Lung (tissue), 11 donors: ENCODE measurements at regions not wholly inside any gene's neighbourhood (a gene's known extent, or its start where the extent isn't known, plus 50 kb on each side); places are given as distances from the start of the nearest gene placed in this dataset.

Experiments used
- ATAC-seq: fragments of 200-7000 bp; cut with Tn5 transposase; one replicate; pipeline ENCODE4 v1.9.1; 2020; ENCODE audit warnings: moderate number of reproducible peaks; ENCODE audit not compliant: insufficient read depth, low FRiP score
- DNase-seq, 3 donors: peaks; one replicate each; pipeline ENCODE4 v3.0.0-alpha.2; 2013 to 2017
- H3K27ac ChIP-seq, 2 donors: one replicate each; pipeline ENCODE4 v1.5.1; 2013; ENCODE audit warnings: mild to moderate bottlenecking in 2 of 2, moderate library complexity in 2 of 2, control low read depth in 1 of 2, inconsistent platforms in 1 of 2, low read depth in 1 of 2, low read length in 1 of 2
- H3K27me3 ChIP-seq, 3 donors: one replicate each; pipeline ENCODE4 v1.5.1; 2013; ENCODE audit warnings: low read length in 2 of 3; ENCODE audit not compliant: control insufficient read depth in 3 of 3, insufficient read depth in 3 of 3
- H3K36me3 ChIP-seq, 4 donors: one replicate each; pipeline ENCODE4 v1.5.1; 2013; ENCODE audit warnings: low read length in 4 of 4, mild to moderate bottlenecking in 1 of 4, moderate library complexity in 1 of 4; ENCODE audit not compliant: control insufficient read depth in 4 of 4, insufficient read depth in 4 of 4
- H3K4me1 ChIP-seq, 5 donors: one replicate each; pipeline ENCODE4 v1.5.1; 2013; ENCODE audit warnings: low read length in 5 of 5, mild to moderate bottlenecking in 2 of 5, moderate library complexity in 1 of 5; ENCODE audit not compliant: control insufficient read depth in 5 of 5, insufficient read depth in 5 of 5
- H3K4me3 ChIP-seq: one replicate; pipeline ENCODE4 v1.5.1; 2013; ENCODE audit warnings: mild to moderate bottlenecking, control low read depth, moderate library complexity
- H3K9ac ChIP-seq, 2 donors: one replicate each; pipeline ENCODE4 v1.5.1; 2013; ENCODE audit warnings: low read length in 2 of 2, control low read depth in 1 of 2; ENCODE audit not compliant: insufficient read depth in 1 of 2
- H3K9me3 ChIP-seq, 4 donors: one replicate each; pipeline ENCODE4 v1.5.1; 2013; ENCODE audit warnings: low read length in 3 of 4, mild to moderate bottlenecking in 1 of 4, moderate library complexity in 1 of 4; ENCODE audit not compliant: control insufficient read depth in 4 of 4, insufficient read depth in 3 of 4
- CTCF ChIP-seq: IDR thresholded peaks from 2 replicates; pipeline ENCODE4 v1.5.1; 2012; ENCODE audit warnings: mild to moderate bottlenecking; ENCODE audit errors: control extremely low read depth, extremely low read depth
- WGBS, 2 donors: extraction: QIAGEN DNeasy Blood & Tissue Kit; methylation state at CpG; one replicate each; pipeline ENCODE4 v1.1.7; 2013; 5-methylcytosine and 5-hydroxymethylcytosine counted together
- donor health status: control.
- donor health status: control.
- donor health status: Bipolar disorder and iron deficiency.
- donor health status: healthy.
- donor health status: DM: yes; HTN: yes; CAD: no.

- Histone ChIP-seq H3K36me3 (no peaks in the 10 kb centered on the region), H3K4me1 (peaks cover 0 to 3% (median 0%) of the 10 kb centered on the region in 5 donors), H3K27ac (no peak overlapping the region), H3K27me3 (no peaks in the 10 kb centered on the region), H3K9ac (no peak overlapping the region), H3K9me3 (peaks cover 0 to 2% (median 0%) of the 10 kb centered on the region in 4 donors), H3K4me3 (no peak overlapping the region)
- ATAC-seq = no peak
- 83 to 92% methylated on average over 2 of the region's 2 CpGs for WGBS, 2 donors
- no peak for TF ChIP-seq CTCF
- DNase-seq = no peak
These were observed 58.8 kb upstream of the LYPD6 start for GRCh38 chr2:149271575-149271974.

GRCh38 chr2:149278161-149278871 lies 52.1 kb upstream of the LYPD6 start:
- H3K4me3 ChIP-seq = no peak overlapping the region
- H3K36me3 ChIP-seq = no peaks in the 10 kb centered on the region
- no peaks in the 10 kb centered on the region for H3K9me3 ChIP-seq
- WGBS, 2 donors = 72 to 77% methylated on average over 7 of the region's 7 CpGs
- DNase-seq = peak in 1 of 3 donors; percentile 18
- no peak for ATAC-seq
- TF ChIP-seq CTCF = no peak
- no peak overlapping the region for H3K9ac ChIP-seq
- no peaks in the 10 kb centered on the region for H3K4me1 ChIP-seq
- H3K27me3 ChIP-seq = no peaks in the 10 kb centered on the region
- no peak overlapping the region for H3K27ac ChIP-seq

- Histone ChIP-seq H3K9ac (no peak overlapping the region), H3K4me1 (no peaks in the 10 kb centered on the region), H3K27ac (no peak overlapping the region), H3K9me3 (no peaks in the 10 kb centered on the region), H3K36me3 (no peaks in the 10 kb centered on the region), H3K4me3 (no peak overlapping the region), H3K27me3 (no peaks in the 10 kb centered on the region)
- no peak for ATAC-seq
- no peak for TF ChIP-seq CTCF
- no peak for DNase-seq
These were observed 51.5 kb upstream of the LYPD6 start for GRCh38 chr2:149278872-149279264.
